ENCODE measurements at regions not wholly inside any gene's neighbourhood (a gene's known extent, or its start where the extent isn't known, plus 50 kb on each side); places are given as distances from the start of the nearest gene placed in this dataset.

DNA sequence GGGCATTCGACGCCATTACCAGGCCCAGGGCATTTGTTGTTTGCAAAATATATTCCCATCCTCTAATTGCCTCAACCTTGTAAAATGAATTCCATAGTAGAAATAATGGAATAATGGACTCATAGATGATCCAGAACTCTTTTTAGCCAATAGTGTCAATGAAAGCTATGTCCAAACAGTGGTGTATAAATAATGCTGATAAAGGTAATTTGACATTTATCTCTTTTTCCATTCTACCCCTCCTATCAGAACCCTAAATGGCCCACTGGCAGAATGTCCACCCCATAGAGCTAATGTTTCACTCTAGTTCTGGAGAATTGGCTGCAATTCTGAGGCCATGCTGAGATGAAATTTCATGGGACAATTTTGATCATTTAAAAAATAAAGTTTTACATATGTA is 76.4 kb upstream of the DLX6 start:
- DNase-seq = no peak

DNA sequence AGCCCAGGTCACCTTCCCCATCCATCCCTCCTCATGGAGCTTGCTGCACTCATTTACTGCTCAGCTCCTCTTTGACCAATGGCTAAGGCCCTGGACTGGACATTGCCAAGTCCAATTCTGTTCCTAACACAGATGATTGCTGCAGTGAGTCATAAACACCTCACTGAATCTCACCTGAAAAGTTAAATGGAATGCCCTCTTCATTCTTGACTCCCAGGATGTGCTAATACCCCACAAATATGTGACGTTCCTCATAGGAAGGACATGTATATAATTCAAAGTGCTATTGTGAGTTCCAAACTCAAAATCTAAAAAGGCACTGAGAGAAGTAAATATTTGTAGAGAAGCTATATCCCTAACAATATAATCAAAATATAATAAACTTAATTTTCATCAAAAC is 73.5 kb upstream of the DLX6 start:
- DNase-seq = no peak

DNA sequence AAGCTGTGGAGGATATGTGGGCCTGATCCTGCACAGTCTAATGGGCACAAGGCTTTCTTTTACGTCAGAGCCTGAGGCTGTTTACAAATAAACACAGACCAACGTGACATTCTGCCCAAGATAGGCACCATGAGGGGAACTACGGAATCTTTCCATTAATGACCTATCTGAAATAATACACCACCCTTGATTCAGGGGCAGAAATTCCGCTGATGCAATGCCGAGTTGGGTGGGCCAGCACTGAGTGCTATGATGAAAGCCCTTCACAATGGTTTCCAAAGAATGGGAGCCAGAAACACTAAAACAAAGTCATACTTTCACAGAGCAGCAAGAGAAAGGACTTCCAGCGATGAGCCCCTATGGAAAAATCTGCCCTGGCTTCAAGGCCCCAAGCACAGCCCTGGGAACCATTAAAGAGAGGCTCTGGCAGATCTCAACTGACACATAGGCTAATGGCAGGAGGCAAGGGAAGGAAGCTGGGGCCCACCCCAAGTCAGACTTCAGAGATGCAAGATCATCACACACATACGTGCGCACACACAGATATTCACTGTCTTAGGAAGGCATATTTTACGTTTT is 72.2 kb upstream of the DLX6 start:
- DNase-seq = no peak

DNA sequence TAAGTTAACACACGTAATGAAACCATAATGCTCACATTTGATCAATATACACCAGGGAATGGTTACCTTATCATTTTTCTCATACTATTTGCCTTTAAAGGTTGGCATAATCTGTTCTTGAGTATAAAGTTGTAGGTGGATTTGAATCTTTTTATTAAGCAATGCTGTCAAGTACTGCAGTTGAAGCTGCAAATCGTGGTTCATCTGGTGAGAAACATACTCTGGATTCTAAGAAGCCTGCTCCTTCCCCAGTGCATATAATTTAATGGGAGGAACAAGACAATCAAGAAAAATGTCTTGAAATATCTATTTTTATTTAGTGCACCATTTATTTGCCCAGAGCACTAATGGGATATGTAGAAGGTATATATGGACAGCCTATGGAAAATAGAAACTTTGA is 68.7 kb upstream of the DLX6 start:
- DNase-seq = no peak

DNA sequence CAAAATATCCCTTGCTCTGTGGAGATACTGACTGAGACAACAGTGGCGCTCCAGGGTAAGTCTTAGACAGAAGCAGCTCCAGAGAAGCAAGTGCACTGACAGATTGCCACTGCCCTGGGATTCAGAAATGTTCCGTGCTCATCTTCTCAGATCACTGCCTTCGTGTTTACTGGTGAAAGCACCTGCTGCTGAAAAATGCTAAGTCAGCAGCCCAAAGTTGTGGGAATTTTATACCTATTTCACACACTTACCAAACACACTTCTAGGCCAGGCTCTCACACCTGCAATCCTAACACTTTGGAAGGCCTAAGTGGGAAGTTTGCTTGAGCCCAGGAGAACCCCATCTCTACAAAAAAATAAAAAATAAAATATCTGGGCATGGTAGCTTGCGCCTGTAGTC is 63.2 kb upstream of the DLX6 start:
- no peak for DNase-seq

DNA sequence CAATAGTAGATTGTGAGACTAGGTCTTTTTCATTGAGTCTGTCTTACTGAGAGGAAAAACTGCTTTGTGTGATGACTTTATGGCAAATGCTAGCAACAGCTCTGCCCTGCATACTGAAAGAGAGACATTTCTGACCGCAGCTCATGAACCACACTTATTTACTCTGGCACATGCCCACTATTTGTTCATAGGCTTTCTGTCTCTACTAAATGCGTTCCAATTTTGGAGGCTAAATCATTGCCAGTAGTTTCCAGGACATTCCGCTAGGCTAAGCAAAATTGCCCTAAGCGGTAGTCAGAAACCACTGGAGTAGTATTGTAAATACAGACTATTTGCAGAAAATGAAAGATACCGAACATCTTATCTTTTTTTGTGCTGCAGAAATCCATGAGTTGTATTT is 55.6 kb upstream of the DLX6 start:
- no peak for DNase-seq

DNA sequence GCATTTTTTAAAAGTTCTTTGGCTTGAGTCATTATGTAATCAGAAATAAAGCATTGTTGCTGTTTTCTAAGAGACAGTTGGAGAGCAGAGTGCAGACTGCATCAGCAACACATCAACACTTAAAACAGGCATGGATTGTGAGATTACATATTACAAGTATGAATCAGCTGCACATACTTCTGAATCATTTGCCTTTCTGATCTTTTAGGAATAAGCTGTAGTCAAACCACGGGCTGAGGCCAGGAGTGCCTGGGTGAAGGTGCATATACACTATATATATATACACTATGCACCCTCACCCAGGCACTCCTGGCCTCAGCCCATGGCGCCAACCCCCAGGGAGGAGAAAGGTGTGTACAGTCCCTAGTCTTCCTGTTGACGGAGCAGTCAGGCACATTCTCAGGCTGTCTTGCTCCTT is 52.4 kb upstream of the DLX6 start:
- DNase-seq = no peak

DNA sequence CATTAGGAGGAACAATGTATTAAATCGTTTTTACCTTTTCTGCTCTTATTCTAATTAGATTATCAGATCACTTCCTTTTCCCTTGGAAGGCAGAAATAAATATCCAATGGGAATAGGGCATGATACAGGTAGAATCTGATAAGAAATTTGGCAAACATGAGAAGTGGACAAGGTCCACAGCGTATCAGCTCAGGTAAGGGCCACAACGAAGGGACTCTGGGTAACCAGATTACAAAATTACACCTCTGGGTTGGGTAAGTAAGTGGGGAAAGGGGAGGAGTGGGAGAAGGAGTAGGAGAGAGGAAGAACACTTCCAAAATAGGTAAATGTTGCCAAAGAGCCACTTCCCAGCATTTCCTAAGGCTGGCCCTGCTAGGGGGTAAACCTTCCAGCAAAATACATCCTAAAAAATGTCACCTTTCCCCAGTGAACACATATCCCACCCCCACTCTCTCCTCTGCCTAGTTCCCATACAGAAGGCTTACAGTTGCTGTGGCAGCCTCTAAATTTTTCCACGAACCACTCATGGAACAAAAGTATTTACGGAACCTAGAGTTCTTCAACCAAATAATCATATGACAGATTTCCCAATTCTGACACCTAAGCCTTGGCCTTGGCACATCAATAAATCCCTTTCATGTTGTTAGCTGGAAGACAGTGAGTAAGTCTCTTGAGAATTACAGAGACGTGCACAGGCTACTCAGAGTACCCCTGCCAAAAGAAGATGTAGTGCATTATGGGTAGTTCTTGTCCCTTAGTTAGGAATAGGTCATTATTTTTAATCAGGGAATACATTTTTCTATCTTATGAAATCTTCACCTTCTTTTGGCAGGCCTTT is 51.5 kb upstream of the DLX6 start:
- DNase-seq = no peak

Data from AML-193 (cell line).